OCI-LY7 (cell line): ENCODE measurements at regions not wholly inside any gene's neighbourhood (a gene's known extent, or its start where the extent isn't known, plus 50 kb on each side); places are given as distances from the start of the nearest gene placed in this dataset.

Experiments used
- EZH2phosphoT487 ChIP-seq: fragments of 200-600 bp; sonication (generic); IDR thresholded peaks from 2 replicates; pipeline ENCODE4 v1.6.1; 2018; ENCODE audit warnings: low read depth, borderline replicate concordance, mild to moderate bottlenecking, mixed run types, antibody characterized with exemption, low read length, moderate library complexity, mixed read lengths
- TF ChIP-seq, protein P1 (sequence below): fragments of 200-600 bp; sonication (generic); conservative IDR thresholded peaks from 2 replicates; pipeline ENCODE4 v1.5.1; 2014; ENCODE audit warnings: mild to moderate bottlenecking, antibody characterized with exemption, low read length, moderate library complexity, mixed read lengths

DNA sequence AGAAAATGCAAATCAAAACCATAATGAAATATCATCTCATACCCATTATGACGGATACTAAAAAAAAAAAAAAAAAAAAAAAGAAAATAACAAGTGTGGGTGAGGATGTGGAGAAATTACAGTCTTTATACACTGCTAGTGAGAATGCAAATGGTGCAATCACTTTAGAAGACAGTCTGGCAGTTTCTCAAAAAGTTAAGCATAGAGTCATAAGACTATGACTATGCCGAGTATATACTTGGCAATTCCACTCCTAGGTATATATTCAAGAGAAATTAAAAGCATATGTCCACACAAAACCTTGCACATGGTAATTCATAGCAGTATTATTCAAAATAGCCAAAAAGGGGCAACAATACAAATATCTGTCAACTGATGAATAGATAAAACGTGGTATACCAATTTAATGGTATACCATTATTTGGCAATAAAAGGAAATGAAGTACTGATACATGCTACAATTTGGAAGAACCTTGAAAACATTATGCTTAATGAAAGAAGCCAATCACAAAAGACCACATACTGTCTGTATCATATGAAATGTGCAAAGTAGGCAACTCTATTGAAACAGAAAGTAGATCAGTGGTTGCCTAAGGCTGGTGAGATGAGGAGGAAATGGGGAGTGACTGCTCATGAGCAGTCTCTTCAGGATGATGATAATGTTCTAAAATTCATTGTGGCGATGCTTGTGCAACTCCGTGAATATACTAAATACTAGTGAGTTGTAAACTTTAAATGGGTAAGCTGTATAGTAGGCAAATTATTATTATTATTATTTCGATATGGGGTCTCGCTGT is 90.1 kb upstream of the NANOS1 start:
- TF ChIP-seq, protein P1, sequence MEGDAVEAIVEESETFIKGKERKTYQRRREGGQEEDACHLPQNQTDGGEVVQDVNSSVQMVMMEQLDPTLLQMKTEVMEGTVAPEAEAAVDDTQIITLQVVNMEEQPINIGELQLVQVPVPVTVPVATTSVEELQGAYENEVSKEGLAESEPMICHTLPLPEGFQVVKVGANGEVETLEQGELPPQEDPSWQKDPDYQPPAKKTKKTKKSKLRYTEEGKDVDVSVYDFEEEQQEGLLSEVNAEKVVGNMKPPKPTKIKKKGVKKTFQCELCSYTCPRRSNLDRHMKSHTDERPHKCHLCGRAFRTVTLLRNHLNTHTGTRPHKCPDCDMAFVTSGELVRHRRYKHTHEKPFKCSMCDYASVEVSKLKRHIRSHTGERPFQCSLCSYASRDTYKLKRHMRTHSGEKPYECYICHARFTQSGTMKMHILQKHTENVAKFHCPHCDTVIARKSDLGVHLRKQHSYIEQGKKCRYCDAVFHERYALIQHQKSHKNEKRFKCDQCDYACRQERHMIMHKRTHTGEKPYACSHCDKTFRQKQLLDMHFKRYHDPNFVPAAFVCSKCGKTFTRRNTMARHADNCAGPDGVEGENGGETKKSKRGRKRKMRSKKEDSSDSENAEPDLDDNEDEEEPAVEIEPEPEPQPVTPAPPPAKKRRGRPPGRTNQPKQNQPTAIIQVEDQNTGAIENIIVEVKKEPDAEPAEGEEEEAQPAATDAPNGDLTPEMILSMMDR = no peak
- TF ChIP-seq EZH2phosphoT487 = no peak
